GM12865 (cell line): ENCODE measurements at regions not wholly inside any gene's neighbourhood (a gene's known extent, or its start where the extent isn't known, plus 50 kb on each side); places are given as distances from the start of the nearest gene placed in this dataset.

ENCODE experiments used
- DNase-seq: peaks from one replicate; pipeline ENCODE4 v3.0.0; 2010; ENCODE audit warnings: low read depth
- H3K4me3 ChIP-seq: 2 replicates; pipeline ENCODE4 v1.5.1; 2011; ENCODE audit warnings: mild to moderate bottlenecking, low read depth, low read length, control low read depth
- TF ChIP-seq, protein P1 (sequence below): IDR thresholded peaks from 2 replicates; pipeline ENCODE4 v1.5.1; 2011; ENCODE audit warnings: low read length, control low read depth, low read depth, inconsistent platforms; ENCODE audit not compliant: insufficient read depth; ENCODE audit errors: missing control alignments

DNA sequence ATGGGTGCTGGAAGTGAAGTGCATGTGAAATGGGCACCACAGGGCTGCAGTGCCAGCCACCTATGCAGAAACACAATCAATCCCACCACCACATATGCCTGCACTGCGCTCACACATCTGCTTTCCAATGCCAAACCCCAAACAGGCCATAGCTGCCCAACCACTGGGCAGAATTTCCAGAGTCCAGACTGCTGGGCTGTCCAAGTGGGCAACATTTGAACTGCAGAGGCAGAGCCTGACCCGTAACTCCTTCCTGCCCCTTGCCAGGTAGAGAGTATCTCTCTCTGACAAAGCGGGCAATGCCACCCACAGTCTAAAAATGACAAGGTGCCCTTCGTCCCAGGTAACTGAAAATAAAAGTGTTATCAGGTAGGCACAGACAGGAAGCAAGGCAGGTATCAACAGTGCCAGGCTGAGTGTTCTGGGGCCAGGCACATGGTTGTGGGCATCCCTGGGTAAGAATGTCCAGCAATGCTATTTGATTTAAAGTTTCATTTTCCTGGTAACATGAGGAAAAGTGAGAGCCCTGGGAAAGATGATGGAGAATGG, 79.5 kb downstream of the FOXA2 start:
- DNase-seq = no peak
- TF ChIP-seq, protein P1, sequence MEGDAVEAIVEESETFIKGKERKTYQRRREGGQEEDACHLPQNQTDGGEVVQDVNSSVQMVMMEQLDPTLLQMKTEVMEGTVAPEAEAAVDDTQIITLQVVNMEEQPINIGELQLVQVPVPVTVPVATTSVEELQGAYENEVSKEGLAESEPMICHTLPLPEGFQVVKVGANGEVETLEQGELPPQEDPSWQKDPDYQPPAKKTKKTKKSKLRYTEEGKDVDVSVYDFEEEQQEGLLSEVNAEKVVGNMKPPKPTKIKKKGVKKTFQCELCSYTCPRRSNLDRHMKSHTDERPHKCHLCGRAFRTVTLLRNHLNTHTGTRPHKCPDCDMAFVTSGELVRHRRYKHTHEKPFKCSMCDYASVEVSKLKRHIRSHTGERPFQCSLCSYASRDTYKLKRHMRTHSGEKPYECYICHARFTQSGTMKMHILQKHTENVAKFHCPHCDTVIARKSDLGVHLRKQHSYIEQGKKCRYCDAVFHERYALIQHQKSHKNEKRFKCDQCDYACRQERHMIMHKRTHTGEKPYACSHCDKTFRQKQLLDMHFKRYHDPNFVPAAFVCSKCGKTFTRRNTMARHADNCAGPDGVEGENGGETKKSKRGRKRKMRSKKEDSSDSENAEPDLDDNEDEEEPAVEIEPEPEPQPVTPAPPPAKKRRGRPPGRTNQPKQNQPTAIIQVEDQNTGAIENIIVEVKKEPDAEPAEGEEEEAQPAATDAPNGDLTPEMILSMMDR = no peak
- no peak overlapping the region for H3K4me3 ChIP-seq

DNA sequence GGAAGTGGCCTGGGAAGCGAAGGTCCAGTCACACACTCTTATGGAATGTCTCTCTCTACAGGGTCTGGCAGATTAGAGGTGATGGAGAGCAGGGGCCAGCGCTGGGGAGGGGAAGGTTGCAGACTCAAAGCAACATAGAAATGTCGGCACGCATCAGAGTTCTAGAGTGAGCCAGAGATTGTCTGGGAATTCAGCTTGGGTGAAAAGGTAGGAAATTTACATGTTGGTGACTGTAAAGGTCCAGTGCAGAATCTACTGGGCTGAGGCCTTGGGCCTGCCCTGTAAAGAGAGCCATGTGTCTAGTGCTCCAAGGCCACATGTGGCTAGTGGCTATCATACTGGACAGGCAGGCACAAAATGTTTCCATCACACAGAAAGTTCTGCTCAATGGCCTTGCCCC, 80.8 kb downstream of the FOXA2 start:
- DNase-seq = no peak
- TF ChIP-seq, protein P1 = no peak
- no peak overlapping the region for H3K4me3 ChIP-seq

DNA sequence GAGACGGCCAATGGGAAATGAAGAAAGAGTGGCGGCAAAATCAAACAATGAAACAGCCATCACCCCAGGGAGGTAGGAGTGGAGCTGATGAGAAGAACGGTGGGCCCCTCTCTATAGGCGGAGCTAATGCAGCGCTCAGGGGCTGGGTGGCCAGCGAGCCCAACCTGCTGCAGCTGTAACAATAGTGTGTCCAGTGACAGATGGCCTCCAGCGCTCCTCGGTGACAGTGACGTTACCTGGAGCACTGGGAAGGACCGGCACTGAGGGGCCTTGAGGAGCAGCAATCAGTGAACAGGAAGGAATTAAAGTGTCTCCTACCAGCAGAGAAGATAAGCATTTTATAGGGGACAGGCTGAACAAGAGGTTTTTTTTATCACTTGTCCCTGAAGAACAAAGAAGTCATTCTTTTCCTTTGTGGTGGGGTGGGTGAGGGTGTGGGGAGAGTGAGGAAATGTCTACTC, 81.6 kb downstream of the FOXA2 start:
- TF ChIP-seq, protein P1 = no peak
- DNase-seq = no peak
- H3K4me3 ChIP-seq = no peak overlapping the region

DNA sequence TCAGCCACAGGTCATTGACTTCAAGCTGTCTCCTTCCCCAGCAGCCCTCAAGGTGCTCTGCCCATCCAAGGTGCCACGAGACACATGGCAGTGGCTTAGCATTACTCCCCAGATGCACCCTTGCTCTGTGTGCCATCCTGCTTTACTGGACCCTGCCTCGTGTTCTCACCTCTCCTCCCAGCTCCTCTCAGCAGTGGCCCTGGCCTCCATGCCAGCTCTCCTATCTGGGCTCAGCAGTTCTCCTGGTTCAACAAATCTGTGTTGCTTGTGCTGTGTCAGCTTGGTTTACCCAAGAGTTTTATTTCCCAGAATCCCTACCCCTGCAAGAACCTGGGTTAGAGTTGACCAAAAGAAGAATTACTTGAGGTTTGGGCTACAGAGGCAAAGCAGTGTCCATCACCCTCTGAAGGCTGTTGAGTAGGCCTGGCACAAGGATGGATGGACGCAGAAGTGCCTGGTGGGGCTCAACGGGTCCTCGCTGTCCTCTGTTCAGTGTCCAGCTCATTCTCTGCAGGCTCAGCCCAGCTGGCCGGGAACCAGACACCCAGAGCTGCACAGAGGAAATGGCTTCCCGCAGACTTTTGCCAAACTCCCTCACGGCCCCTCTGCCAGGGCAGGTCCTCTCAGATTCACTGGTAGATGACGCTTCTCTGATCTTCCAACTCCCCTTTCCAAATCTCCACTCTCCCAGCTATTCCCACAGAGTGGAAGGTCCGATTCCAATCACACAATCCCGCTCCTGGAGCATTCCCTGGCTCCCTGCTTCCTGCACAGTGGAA, 82.6 kb downstream of the FOXA2 start:
- DNase-seq = no peak
- TF ChIP-seq, protein P1 = no peak
- no peak overlapping the region for H3K4me3 ChIP-seq

DNA sequence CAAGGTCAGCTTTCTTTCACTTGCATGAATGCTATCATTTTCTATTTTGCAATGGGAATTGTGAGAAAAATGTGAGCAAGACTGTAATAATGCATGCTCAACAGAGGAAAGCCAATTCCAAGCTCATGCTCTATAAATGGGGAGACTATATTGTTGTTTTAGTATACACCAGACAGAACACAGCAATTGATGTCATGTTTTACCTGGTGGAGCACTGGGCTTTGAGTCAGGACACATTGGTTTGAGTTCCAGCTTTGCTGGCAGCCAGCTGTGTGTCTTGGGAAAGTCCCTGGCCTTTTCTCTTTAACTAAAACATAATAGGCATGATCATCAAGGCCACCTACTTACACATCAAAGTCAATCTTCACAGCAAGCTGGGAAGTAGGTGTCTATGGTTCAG, 83.3 kb downstream of the FOXA2 start:
- DNase-seq = no peak
- no peak overlapping the region for H3K4me3 ChIP-seq
- TF ChIP-seq, protein P1 = no peak

DNA sequence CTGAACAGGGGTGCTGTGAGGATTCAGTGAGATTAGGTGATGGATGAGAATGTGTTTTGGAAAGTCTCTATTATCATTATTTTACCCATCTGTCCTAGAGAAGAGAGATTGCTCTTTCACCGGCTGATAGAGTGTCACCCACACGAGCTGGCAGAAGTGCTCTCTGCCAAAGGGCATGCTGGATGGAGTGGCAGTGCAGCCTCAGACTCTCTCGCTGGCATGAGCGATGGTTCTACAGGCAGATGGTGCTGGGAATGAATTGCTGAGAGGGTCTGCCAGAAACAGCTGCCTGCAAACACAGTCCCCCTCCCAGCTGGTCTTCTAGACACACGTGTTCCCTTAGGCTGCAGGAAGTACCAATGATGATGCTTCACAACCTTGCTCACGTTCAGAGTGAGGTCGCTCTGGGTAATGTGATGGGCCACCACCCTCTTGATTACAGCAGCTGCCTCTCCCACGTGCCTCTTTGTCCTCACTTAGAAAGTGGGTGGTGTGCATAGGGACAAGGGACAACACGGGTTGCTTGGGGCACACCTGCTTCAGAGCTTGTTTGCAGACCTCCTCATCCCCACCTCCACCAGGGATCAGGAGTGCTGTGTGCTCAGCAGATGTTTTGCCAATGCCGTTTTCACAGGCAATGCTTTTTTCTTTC, 84.7 kb downstream of the FOXA2 start:
- TF ChIP-seq, protein P1 = no peak
- no peak for DNase-seq
- no peak overlapping the region for H3K4me3 ChIP-seq

DNA sequence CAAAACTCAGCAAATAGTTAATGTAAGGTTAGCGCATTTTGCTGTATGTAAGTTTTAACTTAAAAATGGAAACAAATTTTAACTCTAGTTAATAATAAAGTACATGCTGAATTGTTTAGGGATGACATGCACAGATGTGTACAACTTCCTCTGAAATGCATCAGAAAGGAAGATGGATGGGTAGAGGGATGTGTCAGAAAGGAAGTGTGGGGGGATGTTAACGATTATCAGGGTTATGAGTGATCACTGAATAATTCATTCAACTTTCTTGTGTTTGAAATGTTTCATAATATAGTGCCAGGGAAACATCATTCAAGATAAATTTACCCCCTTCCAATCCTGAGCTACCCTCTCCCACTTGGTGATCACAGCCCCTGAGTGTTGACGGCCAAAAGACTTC, 87.6 kb downstream of the FOXA2 start:
- TF ChIP-seq, protein P1 = no peak
- no peak overlapping the region for H3K4me3 ChIP-seq
- no peak for DNase-seq
